ENCODE measurements at regions not wholly inside any gene's neighbourhood (a gene's known extent, or its start where the extent isn't known, plus 50 kb on each side); places are given as distances from the start of the nearest gene placed in this dataset.
A peak's percentile ranks its signal among the peaks of the same experiment; 100 is the strongest.

DNA sequence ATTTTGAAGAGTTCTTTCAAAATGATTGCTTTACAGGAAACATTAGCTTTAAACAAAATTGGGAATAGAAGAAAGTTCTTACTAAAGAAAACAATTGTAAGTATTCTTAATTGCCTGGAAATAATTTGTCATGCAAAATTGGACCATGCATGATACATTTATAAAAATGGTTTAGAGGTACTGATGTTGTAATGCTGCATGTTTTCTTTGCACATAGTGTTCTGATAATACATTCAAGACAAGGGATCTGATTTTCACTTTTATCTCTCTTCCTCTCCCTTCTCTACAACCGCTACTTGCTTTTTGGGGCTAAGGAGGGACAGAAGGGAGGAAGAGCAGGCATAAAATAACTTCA is 211.6 kb upstream of the MPDZ start:
- Histone ChIP-seq H3K4me1 (ENCODE audit: control insufficient read depth, extremely low read depth, insufficient read depth, low read length) (peaks cover 4% of the 10 kb centered on the region), H3K9me1 (ENCODE audit: control insufficient read depth, extremely low read depth, insufficient read depth, low read length) (no peaks in the 10 kb centered on the region), H3K27me3 (ENCODE audit: control insufficient read depth, extremely low read depth, insufficient read depth, low read length) (no peaks in the 10 kb centered on the region), H3K4me2 (ENCODE audit: control insufficient read depth, extremely low read depth, insufficient read depth, low read depth, low read length) (no peak overlapping the region), H2AFZ (ENCODE audit: control insufficient read depth, low read length) (no peak overlapping the region), H3K9ac (ENCODE audit: control insufficient read depth, extremely low read depth, insufficient read depth, low read length) (no peak overlapping the region), H3K36me3 (ENCODE audit: control insufficient read depth in 2 of 2, extremely low read depth in 1 of 2, insufficient read depth in 2 of 2, low read length in 2 of 2) (no peaks in the 10 kb centered on the region), H3K4me3 (ENCODE audit: control insufficient read depth in 2 of 3, extremely low read depth in 1 of 3, insufficient read depth in 2 of 3, low read depth in 1 of 3, low read length in 3 of 3) (no peak overlapping the region), H3K79me2 (ENCODE audit: control insufficient read depth, insufficient read depth, low read length) (no peaks in the 10 kb centered on the region), H4K20me1 (ENCODE audit: control insufficient read depth, extremely low read depth, insufficient read depth, low read length) (no peaks in the 10 kb centered on the region), H3K9me3 (ENCODE audit: control insufficient read depth, low read depth, low read length) (no peaks in the 10 kb centered on the region), H3K27ac (ENCODE audit: control insufficient read depth, insufficient read depth, low read length) (no peak overlapping the region)
- dilution Hi-C loops (cut with MboI; ENCODE audit: extremely low pct_ligation_motif_present, low sequenced_read_pairs), result no loop called here
- no peak for FAIRE-seq
- no peak for TF ChIP-seq EZH2 (IDR thresholded peaks at IDR 0.05; ENCODE audit: low read length)
- TF ChIP-seq, protein P1, sequence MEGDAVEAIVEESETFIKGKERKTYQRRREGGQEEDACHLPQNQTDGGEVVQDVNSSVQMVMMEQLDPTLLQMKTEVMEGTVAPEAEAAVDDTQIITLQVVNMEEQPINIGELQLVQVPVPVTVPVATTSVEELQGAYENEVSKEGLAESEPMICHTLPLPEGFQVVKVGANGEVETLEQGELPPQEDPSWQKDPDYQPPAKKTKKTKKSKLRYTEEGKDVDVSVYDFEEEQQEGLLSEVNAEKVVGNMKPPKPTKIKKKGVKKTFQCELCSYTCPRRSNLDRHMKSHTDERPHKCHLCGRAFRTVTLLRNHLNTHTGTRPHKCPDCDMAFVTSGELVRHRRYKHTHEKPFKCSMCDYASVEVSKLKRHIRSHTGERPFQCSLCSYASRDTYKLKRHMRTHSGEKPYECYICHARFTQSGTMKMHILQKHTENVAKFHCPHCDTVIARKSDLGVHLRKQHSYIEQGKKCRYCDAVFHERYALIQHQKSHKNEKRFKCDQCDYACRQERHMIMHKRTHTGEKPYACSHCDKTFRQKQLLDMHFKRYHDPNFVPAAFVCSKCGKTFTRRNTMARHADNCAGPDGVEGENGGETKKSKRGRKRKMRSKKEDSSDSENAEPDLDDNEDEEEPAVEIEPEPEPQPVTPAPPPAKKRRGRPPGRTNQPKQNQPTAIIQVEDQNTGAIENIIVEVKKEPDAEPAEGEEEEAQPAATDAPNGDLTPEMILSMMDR (optimal IDR thresholded peaks at IDR 0.05 in 1 of 3, IDR thresholded peaks at IDR 0.05 in 1 of 3, conservative IDR thresholded peaks at IDR 0.05 in 1 of 3; ENCODE audit: extremely low read depth in 1 of 3, insufficient read depth in 2 of 3, low read length in 3 of 3), result no peak
- no peak for DNase-seq (ENCODE audit: low read depth, low spot score)

DNA sequence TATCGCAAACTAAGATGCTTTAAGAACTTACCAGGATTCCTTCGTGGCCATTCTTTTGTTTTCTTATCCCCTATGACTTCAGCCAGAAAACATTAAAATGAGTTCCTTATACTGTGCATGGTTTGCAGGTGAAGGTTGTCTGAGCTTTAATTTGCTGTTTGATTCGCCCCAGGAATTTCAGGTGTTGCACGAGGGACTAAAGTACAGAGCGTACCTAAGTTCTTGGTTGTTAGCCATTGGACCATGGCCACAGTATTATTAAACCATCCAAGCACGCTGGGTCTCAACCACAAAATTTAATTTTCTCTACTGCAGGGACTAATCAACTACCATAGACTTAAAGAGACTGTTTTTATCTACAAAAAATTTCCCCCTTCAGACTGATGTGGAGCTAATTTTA is 208.4 kb upstream of the MPDZ start:
- no peaks in the 10 kb centered on the region for H3K79me2 ChIP-seq (ENCODE audit: control insufficient read depth, insufficient read depth, low read length)
- no peaks in the 10 kb centered on the region for H3K36me3 ChIP-seq (ENCODE audit: control insufficient read depth in 2 of 2, extremely low read depth in 1 of 2, insufficient read depth in 2 of 2, low read length in 2 of 2)
- dilution Hi-C loops (cut with MboI; ENCODE audit: extremely low pct_ligation_motif_present, low sequenced_read_pairs), result no loop called here
- DNase-seq (ENCODE audit: low read depth, low spot score) (no peak), FAIRE-seq (no peak)
- H3K27me3 ChIP-seq (ENCODE audit: control insufficient read depth, extremely low read depth, insufficient read depth, low read length), result no peaks in the 10 kb centered on the region
- H3K9me1 ChIP-seq (ENCODE audit: control insufficient read depth, extremely low read depth, insufficient read depth, low read length), result no peaks in the 10 kb centered on the region
- H3K27ac ChIP-seq (ENCODE audit: control insufficient read depth, insufficient read depth, low read length), result no peak overlapping the region
- TF ChIP-seq, protein P1 (optimal IDR thresholded peaks at IDR 0.05 in 1 of 3, IDR thresholded peaks at IDR 0.05 in 1 of 3, conservative IDR thresholded peaks at IDR 0.05 in 1 of 3; ENCODE audit: extremely low read depth in 1 of 3, insufficient read depth in 2 of 3, low read length in 3 of 3), result no peak
- TF ChIP-seq EZH2 (IDR thresholded peaks at IDR 0.05; ENCODE audit: low read length), result no peak
- H4K20me1 ChIP-seq (ENCODE audit: control insufficient read depth, extremely low read depth, insufficient read depth, low read length), result no peaks in the 10 kb centered on the region
- H3K9me3 ChIP-seq (ENCODE audit: control insufficient read depth, low read depth, low read length), result no peaks in the 10 kb centered on the region
- H2AFZ ChIP-seq (ENCODE audit: control insufficient read depth, low read length), result peak overlapping the region; percentile 42
- peaks cover 4% of the 10 kb centered on the region for H3K4me1 ChIP-seq (ENCODE audit: control insufficient read depth, extremely low read depth, insufficient read depth, low read length)
- H3K4me3 ChIP-seq (ENCODE audit: control insufficient read depth in 2 of 3, extremely low read depth in 1 of 3, insufficient read depth in 2 of 3, low read depth in 1 of 3, low read length in 3 of 3), result no peak overlapping the region
- no peak overlapping the region for H3K9ac ChIP-seq (ENCODE audit: control insufficient read depth, extremely low read depth, insufficient read depth, low read length)
- H3K4me2 ChIP-seq (ENCODE audit: control insufficient read depth, extremely low read depth, insufficient read depth, low read depth, low read length), result peak overlapping the region; percentile 23

All from keratinocyte (primary cell).